Inflammatory macrophage treated with lipopolysaccharide for 1 hour (primary cell): ENCODE measurements at regions not wholly inside any gene's neighbourhood (a gene's known extent, or its start where the extent isn't known, plus 50 kb on each side); places are given as distances from the start of the nearest gene placed in this dataset.

Source experiments
- DNase-seq, 2 donors: peaks; one replicate each; pipeline ENCODE4 v3.0.0-alpha.2; 2020 to 2022

DNA sequence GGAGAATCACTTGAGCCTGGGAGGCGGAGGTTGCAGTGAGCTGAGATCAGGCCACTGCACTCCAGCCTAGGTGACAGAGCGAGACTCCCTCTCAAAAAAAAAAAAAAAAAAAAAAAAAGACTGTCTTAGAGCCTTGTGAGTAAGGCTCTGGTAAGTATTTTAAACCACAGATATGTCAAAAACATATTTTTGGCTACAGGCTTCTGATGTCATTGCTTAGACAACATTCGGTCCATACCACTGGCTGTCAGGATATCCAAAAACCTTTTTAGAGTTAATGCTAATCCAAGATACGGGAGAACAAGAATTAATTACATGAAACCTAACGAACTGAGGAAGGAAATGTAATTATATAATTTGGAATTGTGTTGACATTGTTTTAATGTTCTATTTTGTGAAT, 999.5 kb upstream of the PABPC4L start:
- no peak for DNase-seq

DNA sequence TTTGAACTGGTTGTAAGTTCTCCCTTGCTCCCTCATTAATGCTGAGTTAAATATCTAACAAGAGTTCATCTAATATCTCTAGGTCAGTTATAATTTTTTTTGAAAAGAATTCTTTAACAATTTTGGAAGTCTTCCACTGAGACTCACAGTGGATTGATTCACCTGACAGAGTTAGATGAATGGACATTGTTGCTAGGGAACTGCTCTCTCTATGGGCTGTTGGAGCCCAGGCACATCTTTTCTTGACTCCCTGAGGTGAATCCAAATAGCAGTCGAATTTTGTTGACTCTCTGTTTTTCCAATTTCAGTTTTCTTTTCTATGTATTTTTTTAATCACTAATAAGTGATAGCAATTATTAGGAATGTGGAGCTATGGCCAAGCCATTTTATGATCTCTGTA, 996.1 kb upstream of the PABPC4L start:
- no peak for DNase-seq

DNA sequence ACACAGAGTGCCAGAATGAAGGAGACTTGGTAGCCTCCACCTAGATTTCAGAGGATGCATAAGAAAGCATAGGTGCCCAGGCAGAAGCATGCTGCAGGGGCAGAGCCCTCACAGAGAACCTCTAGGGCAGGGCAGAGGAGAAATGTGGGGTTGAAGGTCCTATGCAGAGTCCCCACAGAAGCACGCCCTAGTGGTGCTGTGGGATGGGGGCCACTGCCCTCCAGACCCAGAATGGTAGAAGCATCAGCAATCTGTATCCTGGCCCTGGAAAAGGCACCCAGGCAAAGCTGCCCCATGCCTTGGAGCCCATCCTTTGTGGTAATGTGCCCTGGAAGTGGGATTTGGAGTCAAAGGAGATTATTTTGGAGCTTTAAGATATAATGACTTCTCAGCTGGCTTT, 992.9 kb upstream of the PABPC4L start:
- DNase-seq, result no peak

GRCh38 chr4:135192751-135193535, 991.4 kb upstream of the PABPC4L start:
- no peak for DNase-seq

DNA sequence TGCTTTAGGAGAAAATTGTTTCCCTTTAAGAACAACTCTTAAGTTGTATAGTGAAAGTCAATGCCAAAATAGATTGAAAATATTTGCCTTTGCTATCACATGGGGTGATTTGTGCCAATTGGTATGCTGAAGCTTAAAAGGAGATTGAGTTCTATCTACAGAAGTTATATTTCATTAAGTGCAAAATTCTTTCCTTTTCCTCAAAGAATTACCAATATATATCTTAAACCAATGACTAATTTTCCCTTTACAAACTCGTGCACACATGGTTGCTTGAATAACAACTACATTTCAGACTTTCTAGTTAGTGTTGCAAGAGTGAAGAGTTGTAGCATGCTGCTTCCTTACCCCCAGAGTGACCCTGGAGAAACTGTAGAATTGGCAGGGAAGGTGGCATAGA, 990.0 kb upstream of the PABPC4L start:
- no peak for DNase-seq

DNA sequence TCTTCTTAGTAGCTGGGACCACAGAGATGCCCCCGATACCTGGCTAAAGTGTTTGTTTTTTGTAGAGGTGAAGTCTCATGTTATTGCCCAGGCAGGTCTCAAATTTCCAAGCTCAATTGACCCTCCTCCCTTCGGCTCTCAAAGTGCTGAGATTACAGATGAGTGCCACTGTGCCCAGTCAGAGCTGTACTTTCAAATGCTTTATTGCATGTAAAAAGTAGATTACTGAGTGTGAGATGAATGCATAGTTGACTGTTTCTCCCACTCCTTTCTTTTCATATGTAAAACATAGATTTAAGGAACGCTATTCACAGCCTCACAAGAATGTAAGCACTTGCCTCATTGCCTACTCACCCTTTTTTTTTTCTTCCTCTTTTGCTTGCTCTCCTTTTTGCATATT, 984.4 kb upstream of the PABPC4L start:
- no peak for DNase-seq

DNA sequence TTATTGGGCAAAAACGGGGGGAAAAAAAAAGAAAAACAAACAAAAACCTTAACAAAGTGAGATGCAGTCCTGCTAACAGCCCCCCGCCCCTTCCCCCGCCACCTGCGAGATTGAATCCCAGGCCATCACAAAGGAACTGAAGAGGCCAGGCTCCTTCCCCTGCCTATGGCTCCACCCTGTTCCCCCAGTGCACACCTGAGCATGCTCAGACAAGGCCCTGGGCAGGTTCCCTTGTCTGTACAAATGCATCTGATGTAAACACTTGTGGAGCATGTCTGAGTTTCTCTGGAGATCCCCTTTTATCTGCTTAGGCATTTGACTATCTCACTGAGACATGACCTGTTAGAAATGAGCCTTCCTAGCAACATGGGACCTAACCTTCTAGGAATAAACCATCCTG, 983.7 kb upstream of the PABPC4L start:
- DNase-seq, result no peak

DNA sequence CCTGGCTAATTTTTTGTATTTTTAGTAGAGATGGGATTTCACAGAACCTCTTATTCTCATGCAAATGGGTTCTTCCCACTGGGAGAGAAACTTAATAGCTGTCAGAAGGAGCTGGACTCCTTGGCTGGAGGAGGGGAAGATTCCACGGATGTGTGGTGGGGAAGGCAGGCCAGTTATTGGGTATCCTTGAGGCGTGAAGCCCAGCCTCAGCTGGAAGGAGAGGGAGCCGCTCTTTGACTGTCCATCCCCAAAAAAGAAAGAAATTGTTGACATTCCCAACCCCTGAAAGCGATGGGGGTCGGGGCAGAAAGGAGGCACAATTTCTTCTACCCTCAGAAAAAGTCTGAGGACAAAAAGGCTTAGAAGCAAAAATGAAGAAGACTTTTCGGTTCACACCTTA, 983.1 kb upstream of the PABPC4L start:
- no peak for DNase-seq

- no peak for DNase-seq
Observed at GRCh38 chr4:135177321-135177720, 975.7 kb upstream of the PABPC4L start.

GRCh38 chr4:135166661-135167060, 965.1 kb upstream of the PABPC4L start:
- no peak for DNase-seq

DNA sequence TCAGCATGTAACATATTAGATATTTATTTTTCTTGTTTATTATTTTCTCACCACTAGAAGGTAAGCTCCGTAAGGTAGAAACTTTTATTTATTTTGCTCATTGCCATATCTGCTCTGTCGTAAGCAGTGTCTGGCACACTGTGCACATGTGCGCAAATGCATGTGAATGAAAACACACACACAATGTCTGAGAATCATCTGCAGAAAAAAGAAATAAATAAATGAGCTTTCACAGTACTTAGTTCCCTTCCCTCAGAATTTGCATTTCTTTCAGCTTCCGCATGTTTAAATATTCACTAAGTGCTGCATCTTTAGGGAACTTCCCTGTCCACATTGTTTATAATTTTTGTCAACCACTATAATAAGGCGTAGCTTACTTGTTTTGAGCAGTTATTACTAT, 963.0 kb upstream of the PABPC4L start:
- no peak for DNase-seq

- no peak for DNase-seq
Observed at GRCh38 chr4:135144498-135144897, 942.9 kb upstream of the PABPC4L start.

DNA sequence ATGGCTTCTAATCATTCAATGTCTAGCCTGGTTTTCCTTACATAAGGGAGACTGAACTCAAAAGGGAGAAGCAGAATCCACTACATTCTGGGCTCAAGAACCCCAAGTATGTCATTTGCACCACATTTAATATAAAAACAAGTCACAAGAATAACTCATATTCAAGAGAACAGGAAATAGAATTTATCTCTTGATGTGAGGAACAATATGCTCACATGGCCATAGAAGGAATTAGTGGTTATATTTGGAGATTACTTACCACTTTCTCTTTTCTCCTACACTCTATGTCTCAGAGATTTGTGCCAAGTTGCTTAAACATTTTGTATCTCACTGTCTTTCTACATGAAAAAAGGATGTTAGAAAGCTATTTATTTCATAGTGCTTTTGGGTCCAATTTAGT, 922.6 kb upstream of the PABPC4L start:
- DNase-seq, result no peak

DNA sequence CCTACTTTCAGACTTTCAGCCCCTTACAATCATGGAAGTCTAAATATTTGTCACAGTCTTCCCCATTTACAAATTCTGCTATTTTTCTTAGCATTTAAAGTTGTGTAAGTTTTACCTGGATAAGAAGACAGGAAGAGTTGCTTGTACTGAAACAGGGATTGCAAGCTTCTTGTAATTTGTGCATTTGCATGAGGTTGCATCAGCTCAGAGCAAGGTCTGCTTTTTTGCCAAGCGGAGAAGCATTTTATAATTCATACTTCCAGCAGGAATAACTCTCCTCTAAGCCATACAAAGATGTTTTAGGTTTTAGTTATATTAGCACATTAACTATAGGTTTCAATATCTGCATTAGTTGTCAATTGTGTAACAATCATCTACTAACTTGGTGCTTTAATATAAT, 922.0 kb upstream of the PABPC4L start:
- no peak for DNase-seq

DNA sequence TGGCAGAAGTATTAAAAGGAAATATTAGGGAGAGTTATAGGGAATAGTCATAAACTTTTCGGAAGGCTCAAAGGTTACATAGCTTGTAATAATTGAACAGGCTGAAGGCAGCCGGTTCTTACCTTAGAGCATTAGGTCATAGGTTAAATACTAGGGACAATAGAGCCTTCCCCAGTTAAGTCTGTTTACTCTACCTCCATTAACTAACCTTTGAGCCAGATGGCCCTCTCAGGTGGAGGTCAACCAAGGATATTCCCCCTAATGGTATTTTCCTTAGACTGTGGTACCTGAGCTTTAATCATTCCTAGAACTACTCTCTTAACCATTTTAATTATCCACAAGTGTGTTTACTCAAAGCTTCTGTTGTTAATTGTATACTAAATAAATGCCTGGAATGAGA, 920.9 kb upstream of the PABPC4L start:
- DNase-seq, result no peak

GRCh38 chr4:135120195-135120594, 918.6 kb upstream of the PABPC4L start:
- DNase-seq, result no peak

DNA sequence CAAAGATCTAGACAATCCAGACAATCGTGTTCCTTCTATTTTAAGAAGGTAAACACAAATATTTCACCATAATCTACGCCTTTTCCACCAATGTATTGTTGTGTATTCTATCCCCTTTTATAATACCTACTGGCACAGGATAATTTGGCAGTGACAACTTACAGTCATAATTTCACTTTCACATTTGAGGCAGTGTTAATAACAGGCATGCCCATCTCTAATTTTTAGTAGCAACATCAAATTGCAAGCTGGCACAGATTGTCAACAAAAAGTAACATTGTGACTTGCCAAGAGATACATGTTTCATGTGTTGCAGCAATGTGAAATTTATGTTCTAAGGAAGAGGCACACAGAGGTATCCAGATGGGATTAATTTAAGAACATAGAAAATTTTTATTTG, 912.5 kb upstream of the PABPC4L start:
- no peak for DNase-seq

DNA sequence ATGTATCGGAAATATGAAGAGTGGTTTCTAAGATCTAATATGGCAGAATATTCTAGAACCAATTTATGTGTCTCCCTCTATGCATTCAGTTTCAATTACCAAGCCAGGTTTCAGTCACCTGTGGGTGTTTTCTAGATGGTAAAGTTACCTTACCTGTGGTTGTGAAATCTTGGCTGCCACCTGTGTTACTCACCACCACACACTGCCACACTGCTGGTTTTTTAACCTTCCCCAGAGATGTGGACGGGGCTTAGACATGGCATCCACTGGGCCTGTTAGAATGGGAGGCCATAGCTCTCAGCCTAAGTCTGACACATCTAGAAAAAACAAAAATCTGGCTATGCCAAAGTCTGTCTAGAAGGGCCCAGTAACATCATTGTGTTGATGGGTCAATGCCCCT, 896.5 kb upstream of the PABPC4L start:
- no peak for DNase-seq

DNA sequence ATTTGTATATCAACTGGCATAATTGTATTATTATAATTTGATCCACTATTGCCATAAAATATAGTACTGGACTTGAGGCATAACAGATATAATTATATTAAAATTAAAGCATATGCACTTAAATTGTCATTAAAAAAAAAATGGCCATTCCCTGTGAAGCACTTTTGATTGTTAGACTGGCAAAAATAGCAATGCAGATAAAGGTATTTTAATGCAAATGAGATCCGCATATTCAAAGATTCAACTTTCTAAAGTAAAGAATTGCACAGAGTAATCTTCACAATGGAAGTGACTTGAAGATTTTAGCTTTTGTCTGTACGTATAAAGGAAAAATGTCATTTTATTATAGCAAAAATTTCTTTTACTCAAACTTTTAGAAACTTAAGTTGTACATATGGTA, 871.8 kb upstream of the PABPC4L start:
- DNase-seq, result no peak

DNA sequence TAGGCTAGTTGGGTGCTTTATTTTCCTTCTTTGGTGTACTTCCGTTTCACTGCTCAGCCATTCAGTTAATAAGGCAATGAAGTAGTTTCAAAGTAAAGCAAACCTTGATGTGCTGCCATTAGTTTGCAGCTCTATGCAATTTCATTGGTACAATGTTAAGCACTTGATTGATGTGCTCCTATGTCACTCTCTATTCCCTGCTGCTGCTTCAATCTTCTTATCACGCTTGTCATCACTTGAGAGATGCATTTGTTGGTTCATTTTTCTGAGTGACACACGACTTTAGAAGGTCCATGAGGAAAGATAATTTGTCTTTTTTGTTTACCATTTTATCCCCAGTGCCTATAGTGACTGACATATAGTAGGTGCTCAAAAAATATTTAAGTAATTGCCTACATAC, 871.0 kb upstream of the PABPC4L start:
- no peak for DNase-seq

- no peak for DNase-seq
Observed at GRCh38 chr4:135065366-135065765, 863.8 kb upstream of the PABPC4L start.

- no peak for DNase-seq
Observed at GRCh38 chr4:135050086-135050717, 848.6 kb upstream of the PABPC4L start.

DNA sequence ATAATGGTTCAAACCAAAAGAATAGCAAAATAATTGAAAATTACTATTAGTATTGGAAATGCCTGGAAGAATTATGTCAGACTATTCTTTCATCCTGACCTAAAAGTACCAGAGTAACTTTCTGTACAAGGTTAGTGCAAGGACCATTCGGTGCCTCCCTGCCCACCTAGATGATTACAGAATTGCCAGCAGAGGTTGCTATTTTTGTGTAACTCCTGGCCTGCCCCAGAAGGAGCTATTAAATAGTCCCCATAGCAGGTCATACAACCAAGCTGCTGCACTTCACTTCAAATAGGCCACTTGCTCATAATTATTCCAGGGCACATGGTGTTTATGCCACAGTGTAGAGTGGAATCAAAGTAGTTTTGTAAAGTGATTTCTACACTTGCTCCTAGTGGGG, 831.1 kb upstream of the PABPC4L start:
- no peak for DNase-seq

DNA sequence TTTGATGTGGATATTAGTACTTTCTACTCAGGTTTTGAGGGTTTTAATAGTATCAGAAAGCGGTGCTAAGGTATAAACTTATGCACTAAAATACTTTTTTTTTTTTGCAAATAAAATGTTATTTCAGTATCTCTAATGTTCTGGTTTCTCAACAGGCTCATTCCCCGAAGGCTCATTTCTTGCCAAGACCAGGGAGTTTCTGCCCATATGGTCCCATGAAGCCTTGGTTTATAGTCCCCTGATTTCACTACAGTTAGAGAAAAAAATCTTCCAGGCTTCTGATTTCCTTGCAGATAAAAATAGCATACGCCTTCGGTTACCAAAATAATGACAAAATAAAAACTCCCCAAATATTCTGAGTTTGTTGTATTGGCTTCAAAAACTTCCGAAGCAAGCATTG, 814.2 kb upstream of the PABPC4L start:
- DNase-seq, result no peak

DNA sequence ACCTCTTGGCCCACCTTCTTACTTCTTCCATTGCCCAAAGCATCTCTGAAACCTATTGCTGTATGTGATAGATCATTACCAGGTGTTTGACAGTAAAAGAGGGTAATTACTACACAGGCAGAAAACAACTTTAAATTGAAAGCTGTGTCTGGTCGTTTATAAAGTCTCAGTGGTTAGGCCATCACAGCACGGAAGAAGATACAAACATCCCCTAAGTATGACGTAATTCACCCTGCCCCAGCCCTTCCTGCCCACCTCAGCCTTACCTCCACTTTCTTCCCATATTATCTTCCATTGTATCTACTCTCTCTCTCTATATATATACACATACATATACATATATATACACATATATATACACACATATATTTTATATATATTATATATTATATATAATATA, 805.8 kb upstream of the PABPC4L start:
- DNase-seq, result no peak
